ENCODE measurements at regions not wholly inside any gene's neighbourhood (a gene's known extent, or its start where the extent isn't known, plus 50 kb on each side); places are given as distances from the start of the nearest gene placed in this dataset.

DNA sequence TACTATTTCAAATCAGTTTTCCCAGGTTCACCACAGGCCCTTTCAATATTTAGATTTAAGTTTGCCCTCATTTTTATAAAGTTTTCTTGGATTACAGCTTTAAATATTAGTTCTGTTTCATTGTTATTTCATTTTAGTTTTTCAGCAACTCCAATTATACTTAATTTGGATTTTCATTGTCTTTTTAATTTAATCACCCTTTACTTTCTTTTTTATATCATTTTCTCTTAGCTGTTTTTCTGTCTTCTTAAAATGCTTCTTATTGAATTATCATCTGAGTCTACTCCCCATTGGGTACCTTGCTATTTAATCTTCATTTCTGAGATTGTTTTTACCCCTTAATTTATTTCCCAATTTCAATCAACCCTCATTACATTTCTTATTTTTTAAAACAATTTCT is 160.4 kb downstream of the PAPSS1 start:
- TF ChIP-seq EZH2 (IDR thresholded peaks at IDR 0.05; ENCODE audit: low read length, missing control alignments): no peak
- TF ChIP-seq, protein P1, sequence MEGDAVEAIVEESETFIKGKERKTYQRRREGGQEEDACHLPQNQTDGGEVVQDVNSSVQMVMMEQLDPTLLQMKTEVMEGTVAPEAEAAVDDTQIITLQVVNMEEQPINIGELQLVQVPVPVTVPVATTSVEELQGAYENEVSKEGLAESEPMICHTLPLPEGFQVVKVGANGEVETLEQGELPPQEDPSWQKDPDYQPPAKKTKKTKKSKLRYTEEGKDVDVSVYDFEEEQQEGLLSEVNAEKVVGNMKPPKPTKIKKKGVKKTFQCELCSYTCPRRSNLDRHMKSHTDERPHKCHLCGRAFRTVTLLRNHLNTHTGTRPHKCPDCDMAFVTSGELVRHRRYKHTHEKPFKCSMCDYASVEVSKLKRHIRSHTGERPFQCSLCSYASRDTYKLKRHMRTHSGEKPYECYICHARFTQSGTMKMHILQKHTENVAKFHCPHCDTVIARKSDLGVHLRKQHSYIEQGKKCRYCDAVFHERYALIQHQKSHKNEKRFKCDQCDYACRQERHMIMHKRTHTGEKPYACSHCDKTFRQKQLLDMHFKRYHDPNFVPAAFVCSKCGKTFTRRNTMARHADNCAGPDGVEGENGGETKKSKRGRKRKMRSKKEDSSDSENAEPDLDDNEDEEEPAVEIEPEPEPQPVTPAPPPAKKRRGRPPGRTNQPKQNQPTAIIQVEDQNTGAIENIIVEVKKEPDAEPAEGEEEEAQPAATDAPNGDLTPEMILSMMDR (conservative IDR thresholded peaks at IDR 0.05 in 1 of 2, IDR thresholded peaks at IDR 0.05 in 1 of 2; ENCODE audit: low read depth in 1 of 2, low read length in 2 of 2): no peak
